CD14-positive monocyte (primary cell): ENCODE measurements at regions not wholly inside any gene's neighbourhood (a gene's known extent, or its start where the extent isn't known, plus 50 kb on each side); places are given as distances from the start of the nearest gene placed in this dataset.

Experiments
- DNase-seq, 3 donors: peaks; one replicate each; pipeline ENCODE4 v3.0.0-alpha.2; 2011 to 2022
- H2AFZ ChIP-seq: 2 replicates; pipeline ENCODE4 v1.6.0; 2012; ENCODE audit warnings: mild to moderate bottlenecking, low read depth, low read length, inconsistent platforms; ENCODE audit not compliant: insufficient read depth, poor library complexity, severe bottlenecking
- H3K27ac ChIP-seq, 2 donors: 1 replicate in 1 of 2; 2 replicates in 1 of 2; pipeline ENCODE4 v1.5.1; 2012 to 2013; ENCODE audit warnings: low read length in 2 of 2, control low read depth in 1 of 2, inconsistent platforms in 1 of 2, low read depth in 1 of 2, mild to moderate bottlenecking in 1 of 2
- H3K27me3 ChIP-seq, 2 donors: one replicate each; pipeline versions ENCODE4 v1.6.0 to v1.6.1; 2011 to 2013; ENCODE audit warnings: low read length in 2 of 2; ENCODE audit not compliant: control insufficient read depth in 2 of 2, insufficient read depth in 2 of 2
- H3K36me3 ChIP-seq, 2 donors: replicated peaks in 1 of 2; 1 replicate in 1 of 2; 2 replicates in 1 of 2; pipeline versions ENCODE4 v1.5.1 to v1.6.1; 2012 to 2013; ENCODE audit warnings: low read length in 2 of 2, control low read depth in 1 of 2, inconsistent platforms in 1 of 2, mild to moderate bottlenecking in 1 of 2; ENCODE audit not compliant: insufficient read depth in 2 of 2, control insufficient read depth in 1 of 2
- H3K4me1 ChIP-seq, 2 donors: 1 replicate in 1 of 2; 2 replicates in 1 of 2; pipeline versions ENCODE4 v1.5.1 to v1.6.1; 2012 to 2013; ENCODE audit warnings: low read length in 2 of 2, control low read depth in 1 of 2, inconsistent platforms in 1 of 2, mild to moderate bottlenecking in 1 of 2, moderate library complexity in 1 of 2; ENCODE audit not compliant: insufficient read depth in 2 of 2, control insufficient read depth in 1 of 2
- H3K4me2 ChIP-seq: replicated peaks from 2 replicates; pipeline ENCODE3; 2012; ENCODE audit warnings: low read length, moderate library complexity, mild to moderate bottlenecking; ENCODE audit not compliant: poor library complexity, severe bottlenecking; ENCODE audit errors: extremely low read depth
- H3K4me3 ChIP-seq, 3 experiments: fragments of 200-600 bp in 1 of 3; sonication (generic) in 1 of 3; replicated peaks in 1 of 3; 1 replicate in 2 of 3; 2 replicates in 1 of 3; pipeline ENCODE4 v1.5.1; 2011 to 2013; ENCODE audit warnings: low read length in 3 of 3, mild to moderate bottlenecking in 3 of 3, control low read depth in 2 of 3, low read depth in 2 of 3, inconsistent platforms in 1 of 3, moderate library complexity in 1 of 3
- H3K79me2 ChIP-seq: 2 replicates; pipeline ENCODE4 v1.6.0; 2012; ENCODE audit warnings: mild to moderate bottlenecking, control low read depth, inconsistent platforms, low read length, moderate library complexity; ENCODE audit not compliant: insufficient read depth
- H3K9ac ChIP-seq: 2 replicates; pipeline ENCODE4 v1.6.0; 2017; ENCODE audit warnings: low read length, mild to moderate bottlenecking; ENCODE audit not compliant: insufficient read depth, poor library complexity, severe bottlenecking
- H3K9me3 ChIP-seq, 2 donors: replicated peaks in 1 of 2; 1 replicate in 1 of 2; 2 replicates in 1 of 2; pipeline versions ENCODE4 v1.5.1 to v1.6.1; 2012 to 2013; ENCODE audit warnings: low read length in 2 of 2, control low read depth in 1 of 2; ENCODE audit not compliant: control insufficient read depth in 1 of 2, insufficient read depth in 1 of 2
- H4K20me1 ChIP-seq: 2 replicates; pipeline ENCODE4 v1.6.0; 2012; ENCODE audit warnings: mild to moderate bottlenecking, low read length, control low read depth, moderate library complexity; ENCODE audit not compliant: insufficient read depth
- H3K27ac Mint-ChIP-seq, 7 donors: one replicate each; pipeline ENCODE4 v1.8.0; 2020; ENCODE audit warnings: mild to moderate bottlenecking in 7 of 7, mixed read lengths in 7 of 7, moderate library complexity in 6 of 7, inconsistent platforms in 2 of 7
- H3K27me3 Mint-ChIP-seq, 3 donors: one replicate each; pipeline ENCODE4 v1.8.0; 2021 to 2022; ENCODE audit warnings: low read depth in 3 of 3, mild to moderate bottlenecking in 3 of 3, mixed read lengths in 3 of 3, moderate library complexity in 3 of 3, inconsistent platforms in 1 of 3
- H3K36me3 Mint-ChIP-seq, 2 donors: one replicate each; pipeline ENCODE4 v1.8.0; 2020; ENCODE audit warnings: mixed read lengths in 2 of 2, inconsistent platforms in 1 of 2, mild to moderate bottlenecking in 1 of 2
- H3K4me1 Mint-ChIP-seq: one replicate; pipeline ENCODE4 v1.8.0; 2020; ENCODE audit warnings: mild to moderate bottlenecking, mixed read lengths
- H3K4me3 Mint-ChIP-seq, 2 donors: one replicate each; pipeline ENCODE4 v1.8.0; 2020; ENCODE audit warnings: mild to moderate bottlenecking in 2 of 2, mixed read lengths in 2 of 2, moderate library complexity in 1 of 2
- H3K9me3 Mint-ChIP-seq, 7 donors: one replicate each; pipeline ENCODE4 v1.8.0; 2020 to 2022; ENCODE audit warnings: mixed read lengths in 7 of 7, mild to moderate bottlenecking in 6 of 7, moderate library complexity in 6 of 7, inconsistent platforms in 2 of 7
- CTCF ChIP-seq: fragments of 200-600 bp; IDR thresholded peaks from one replicate; pipeline ENCODE4 v1.8.0; 2022; ENCODE audit warnings: antibody characterized with exemption, mild to moderate bottlenecking
- WGBS: methylation state at CpG from one replicate; pipeline ENCODE4 v1.1.5; 2013; ENCODE audit warnings: missing lambda C conversion rate; ENCODE audit not compliant: insufficient coverage; 5-methylcytosine and 5-hydroxymethylcytosine counted together
- intact Hi-C, 2 donors: fragments of 100-400 bp; cut with micrococcal nuclease; formaldehyde crosslinking; loops; one replicate each; pipeline versions ENCODE4 v1.15.0 to v1.15.1; 2023

GRCh38 chr5:125559296-125559695, 812.9 kb upstream of the ZNF608 start:
- no peaks in the 10 kb centered on the region for H3K27me3 Mint-ChIP-seq
- no peaks in the 10 kb centered on the region for H3K4me1 Mint-ChIP-seq
- WGBS: no CpG with 5 or more reads among the region's 2 CpGs
- H3K9me3 Mint-ChIP-seq: peaks cover 2 to 5% (median 3%) of the 10 kb centered on the region in 7 donors
- Histone ChIP-seq H3K36me3 (no peaks in the 10 kb centered on the region), H3K27ac (no peak overlapping the region), H3K4me1 (no peaks in the 10 kb centered on the region), H4K20me1 (no peaks in the 10 kb centered on the region), H3K4me3 (no peak overlapping the region), H3K27me3 (no peaks in the 10 kb centered on the region), H3K9me3 (peaks cover 0 to 1% of the 10 kb centered on the region in 2 donors), H3K4me2 (no peak overlapping the region), H2AFZ (no peak overlapping the region), H3K9ac (no peak overlapping the region), H3K79me2 (no peaks in the 10 kb centered on the region)
- DNase-seq: no peak
- no peak overlapping the region for H3K27ac Mint-ChIP-seq
- no peaks in the 10 kb centered on the region for H3K36me3 Mint-ChIP-seq
- no peak overlapping the region for H3K4me3 Mint-ChIP-seq
- intact Hi-C loops: no loop called here
- no peak for TF ChIP-seq CTCF

GRCh38 chr5:125560476-125561225, 814.2 kb upstream of the ZNF608 start:
- Histone ChIP-seq H3K36me3 (no peaks in the 10 kb centered on the region), H3K4me2 (no peak overlapping the region), H2AFZ (no peak overlapping the region), H3K4me1 (no peaks in the 10 kb centered on the region), H3K9ac (no peak overlapping the region), H3K4me3 (no peak overlapping the region), H3K27me3 (no peaks in the 10 kb centered on the region), H3K79me2 (no peaks in the 10 kb centered on the region), H3K27ac (no peak overlapping the region), H4K20me1 (no peaks in the 10 kb centered on the region), H3K9me3 (peaks cover 0 to 7% of the 10 kb centered on the region in 2 donors)
- Mint-ChIP-seq H3K27ac (no peak overlapping the region), H3K4me3 (no peak overlapping the region), H3K4me1 (no peaks in the 10 kb centered on the region), H3K9me3 (peaks cover 3 to 7% (median 3%) of the 10 kb centered on the region in 7 donors), H3K27me3 (no peaks in the 10 kb centered on the region), H3K36me3 (no peaks in the 10 kb centered on the region)
- no peak for TF ChIP-seq CTCF
- no peak for DNase-seq
- 92% methylated on average over 2 of the region's 4 CpGs for WGBS
- intact Hi-C loops: no loop called here
